ENCODE measurements at regions not wholly inside any gene's neighbourhood (a gene's known extent, or its start where the extent isn't known, plus 50 kb on each side); places are given as distances from the start of the nearest gene placed in this dataset.

GRCh38 chr11:119932828-119933562 is 204.0 kb upstream of the NECTIN1 start:
- TF ChIP-seq CTCF (IDR thresholded peaks at IDR 0.05; ENCODE audit: control extremely low read depth, extremely low read depth) = no peak
- no peaks in the 10 kb centered on the region for H3K9me3 ChIP-seq (ENCODE audit: control insufficient read depth in 4 of 4, insufficient read depth in 3 of 4, low read length in 3 of 4)
- DNase-seq (peak in 2 of 3 donors; percentile 6 to 24), ATAC-seq (ENCODE audit: insufficient read depth, low FRiP score) (no peak)
- H3K27me3 ChIP-seq (ENCODE audit: control insufficient read depth in 3 of 3, insufficient read depth in 3 of 3, low read length in 2 of 3) = peaks cover 0 to 2% (median 0%) of the 10 kb centered on the region in 3 donors
- no peak overlapping the region for H3K4me3 ChIP-seq
- H3K4me1 ChIP-seq (ENCODE audit: control insufficient read depth in 5 of 5, insufficient read depth in 5 of 5, low read length in 5 of 5) = peaks cover 0 to 3% (median 0%) of the 10 kb centered on the region in 5 donors
- no peaks in the 10 kb centered on the region for H3K36me3 ChIP-seq (ENCODE audit: control insufficient read depth in 4 of 4, insufficient read depth in 4 of 4, low read length in 4 of 4)
- no peak overlapping the region for H3K9ac ChIP-seq (ENCODE audit: insufficient read depth in 1 of 2, low read length in 2 of 2)
- WGBS, 2 donors = 42 to 43% methylated on average over 9 of the region's 9 CpGs
- no peak overlapping the region for H3K27ac ChIP-seq (ENCODE audit: low read depth in 1 of 2, low read length in 1 of 2)

DNA sequence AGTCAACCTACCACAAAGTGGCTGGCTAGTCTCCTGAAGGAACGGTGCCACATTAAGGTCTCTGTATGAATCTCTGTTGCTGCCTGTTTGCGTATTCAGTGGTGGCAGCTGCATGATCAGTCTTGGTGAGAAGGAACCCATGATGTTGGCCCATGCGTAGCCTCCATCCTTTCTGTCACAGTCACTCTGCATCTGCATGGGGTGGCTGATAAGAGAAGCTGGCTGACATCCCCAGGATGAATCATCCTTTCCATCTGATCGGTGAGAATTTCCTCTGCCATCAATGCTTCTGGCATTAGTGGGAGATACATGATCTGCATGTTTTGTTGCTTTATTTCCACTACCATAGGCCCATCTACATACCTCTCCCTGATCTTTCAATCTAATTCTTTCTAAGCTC is 199.0 kb upstream of the NECTIN1 start:
- no peak for TF ChIP-seq CTCF (IDR thresholded peaks at IDR 0.05; ENCODE audit: control extremely low read depth, extremely low read depth)
- H3K4me3 ChIP-seq = no peak overlapping the region
- H3K27me3 ChIP-seq (ENCODE audit: control insufficient read depth in 3 of 3, insufficient read depth in 3 of 3, low read length in 2 of 3) = peaks cover 0 to 2% (median under 1%) of the 10 kb centered on the region in 3 donors
- no peaks in the 10 kb centered on the region for H3K36me3 ChIP-seq (ENCODE audit: control insufficient read depth in 4 of 4, insufficient read depth in 4 of 4, low read length in 4 of 4)
- ATAC-seq (ENCODE audit: insufficient read depth, low FRiP score) (no peak), DNase-seq (no peak)
- H3K9me3 ChIP-seq (ENCODE audit: control insufficient read depth in 4 of 4, insufficient read depth in 3 of 4, low read length in 3 of 4) = no peaks in the 10 kb centered on the region
- WGBS, 2 donors = 84 to 88% methylated on average over 4 of the region's 4 CpGs
- H3K4me1 ChIP-seq (ENCODE audit: control insufficient read depth in 5 of 5, insufficient read depth in 5 of 5, low read length in 5 of 5) = no peaks in the 10 kb centered on the region
- no peak overlapping the region for H3K27ac ChIP-seq (ENCODE audit: low read depth in 1 of 2, low read length in 1 of 2)
- no peak overlapping the region for H3K9ac ChIP-seq (ENCODE audit: insufficient read depth in 1 of 2, low read length in 2 of 2)

- H3K4me3 ChIP-seq = no peak overlapping the region
- no peaks in the 10 kb centered on the region for H3K36me3 ChIP-seq (ENCODE audit: control insufficient read depth in 4 of 4, insufficient read depth in 4 of 4, low read length in 4 of 4)
- H3K4me1 ChIP-seq (ENCODE audit: control insufficient read depth in 5 of 5, insufficient read depth in 5 of 5, low read length in 5 of 5) = no peaks in the 10 kb centered on the region
- H3K27ac ChIP-seq (ENCODE audit: low read depth in 1 of 2, low read length in 1 of 2) = no peak overlapping the region
- ATAC-seq (ENCODE audit: insufficient read depth, low FRiP score) (no peak), DNase-seq (no peak)
- 65 to 68% methylated on average over 5 of the region's 5 CpGs for WGBS, 2 donors
- H3K9ac ChIP-seq (ENCODE audit: insufficient read depth in 1 of 2, low read length in 2 of 2) = no peak overlapping the region
- no peaks in the 10 kb centered on the region for H3K9me3 ChIP-seq (ENCODE audit: control insufficient read depth in 4 of 4, insufficient read depth in 3 of 4, low read length in 3 of 4)
- no peak for TF ChIP-seq CTCF (IDR thresholded peaks at IDR 0.05; ENCODE audit: control extremely low read depth, extremely low read depth)
- H3K27me3 ChIP-seq (ENCODE audit: control insufficient read depth in 3 of 3, insufficient read depth in 3 of 3, low read length in 2 of 3) = peaks cover 0 to 8% (median 0%) of the 10 kb centered on the region in 3 donors
Observed at GRCh38 chr11:119924017-119924416, 195.0 kb upstream of the NECTIN1 start.

Data from lung (tissue), 11 donors.